Astrocyte (in vitro differentiated cells and primary cell): ENCODE measurements at regions not wholly inside any gene's neighbourhood (a gene's known extent, or its start where the extent isn't known, plus 50 kb on each side); places are given as distances from the start of the nearest gene placed in this dataset.
A peak's percentile ranks its signal among the peaks of the same experiment; 100 is the strongest.

Experiments
- DNase-seq: peaks from one replicate; pipeline ENCODE4 v3.0.0-alpha.2; 2010; ENCODE audit warnings: low read depth
- FAIRE-seq: peaks from 2 replicates; lab custom pipeline; 2011; peaks lifted over from hg19 to GRCh38; lab: Jason Lieb, UNC
- H2AFZ ChIP-seq: 2 replicates; pipeline ENCODE4 v1.6.0; 2012; ENCODE audit warnings: low read depth, low read length, inconsistent platforms
- H3K27ac ChIP-seq: 2 replicates; pipeline ENCODE4 v1.5.1; 2011; ENCODE audit warnings: low read depth, low read length, inconsistent platforms
- H3K27me3 ChIP-seq: 2 replicates; pipeline ENCODE4 v1.6.0; 2011; ENCODE audit warnings: low read length, inconsistent platforms; ENCODE audit not compliant: insufficient read depth
- H3K36me3 ChIP-seq: 2 replicates; pipeline ENCODE4 v1.5.1; 2011; ENCODE audit warnings: low read length, inconsistent platforms; ENCODE audit not compliant: insufficient read depth
- H3K4me1 ChIP-seq: 2 replicates; pipeline ENCODE4 v1.5.1; 2011; ENCODE audit warnings: low read length, inconsistent platforms; ENCODE audit not compliant: insufficient read depth
- H3K4me2 ChIP-seq: 2 replicates; pipeline ENCODE4 v1.6.0; 2012; ENCODE audit warnings: low read length, inconsistent platforms
- H3K4me3 ChIP-seq: 2 replicates; pipeline ENCODE4 v1.5.1; 2011; ENCODE audit warnings: low read depth, mild to moderate bottlenecking, low read length, inconsistent platforms; ENCODE audit not compliant: insufficient read depth
- H3K79me2 ChIP-seq: 2 replicates; pipeline ENCODE4 v1.6.0; 2012; ENCODE audit warnings: mild to moderate bottlenecking, low read length, inconsistent platforms; ENCODE audit not compliant: insufficient read depth
- H3K9ac ChIP-seq: 2 replicates; pipeline ENCODE4 v1.6.0; 2012; ENCODE audit warnings: mild to moderate bottlenecking, low read length, inconsistent platforms
- H3K9me3 ChIP-seq: 2 replicates; pipeline ENCODE4 v1.5.1; 2012; ENCODE audit warnings: low read depth, mild to moderate bottlenecking, low read length, inconsistent platforms; ENCODE audit not compliant: insufficient read depth
- H4K20me1 ChIP-seq: 2 replicates; pipeline ENCODE4 v1.6.0; 2012; ENCODE audit warnings: low read length, inconsistent platforms; ENCODE audit not compliant: insufficient read depth
- H3K27ac Mint-ChIP-seq: one replicate; pipeline ENCODE4 v1.8.0; 2021; ENCODE audit warnings: mild to moderate bottlenecking, mixed read lengths; ENCODE audit not compliant: unreplicated experiment
- H3K27me3 Mint-ChIP-seq: one replicate; pipeline ENCODE4 v1.8.0; 2021; ENCODE audit warnings: low read depth, mixed read lengths; ENCODE audit not compliant: unreplicated experiment
- H3K36me3 Mint-ChIP-seq: one replicate; pipeline ENCODE4 v1.8.0; 2021; ENCODE audit warnings: low read depth, mixed read lengths; ENCODE audit not compliant: unreplicated experiment
- H3K4me1 Mint-ChIP-seq: one replicate; pipeline ENCODE4 v1.8.0; 2021; ENCODE audit warnings: low read depth, mixed read lengths; ENCODE audit not compliant: unreplicated experiment
- H3K4me3 Mint-ChIP-seq: one replicate; pipeline ENCODE4 v1.8.0; 2021; ENCODE audit warnings: mild to moderate bottlenecking, moderate library complexity, mixed read lengths; ENCODE audit not compliant: unreplicated experiment
- H3K9me3 Mint-ChIP-seq: one replicate; pipeline ENCODE4 v1.8.0; 2021; ENCODE audit warnings: mild to moderate bottlenecking, mixed read lengths; ENCODE audit not compliant: unreplicated experiment
- EZH2 ChIP-seq: IDR thresholded peaks from 2 replicates; pipeline ENCODE4 v1.6.1; 2012; ENCODE audit warnings: mild to moderate bottlenecking, low read length, inconsistent platforms; ENCODE audit not compliant: insufficient read depth
- TF ChIP-seq, protein P1 (sequence below): IDR thresholded peaks from 2 replicates; pipeline ENCODE4 v1.5.1; 2011; ENCODE audit warnings: low read depth, mild to moderate bottlenecking, inconsistent platforms, low read length, moderate library complexity; ENCODE audit not compliant: insufficient read depth

DNA sequence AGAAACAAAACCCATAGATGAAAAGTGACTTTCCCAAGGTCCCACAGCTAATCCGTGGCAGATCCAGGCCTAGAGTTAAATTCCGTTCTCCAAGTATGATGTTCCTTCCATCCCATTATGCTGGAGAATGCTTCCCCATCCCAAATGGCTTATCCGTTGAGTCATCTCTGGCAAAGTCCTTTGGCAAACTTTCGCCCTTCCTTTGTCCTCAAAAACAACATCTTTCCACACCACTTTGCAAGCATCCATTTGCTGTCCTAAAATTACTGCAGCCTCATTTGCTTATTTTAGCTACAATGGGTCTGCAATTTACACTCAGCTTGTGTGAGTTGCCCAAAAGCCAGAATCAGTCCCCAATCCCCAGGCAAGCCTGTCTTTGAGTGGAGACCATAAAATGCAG, 304.0 kb upstream of the TLE3 start:
- Histone ChIP-seq H4K20me1 (no peaks in the 10 kb centered on the region), H3K4me1 (no peaks in the 10 kb centered on the region), H2AFZ (no peak overlapping the region), H3K79me2 (no peaks in the 10 kb centered on the region), H3K4me3 (no peak overlapping the region), H3K4me2 (no peak overlapping the region), H3K9me3 (no peaks in the 10 kb centered on the region), H3K9ac (no peak overlapping the region), H3K27ac (no peak overlapping the region), H3K36me3 (no peaks in the 10 kb centered on the region), H3K27me3 (peaks cover 73% of the 10 kb centered on the region)
- Mint-ChIP-seq H3K9me3 (peaks cover 17% of the 10 kb centered on the region), H3K27me3 (peaks cover 76% of the 10 kb centered on the region), H3K27ac (no peak overlapping the region), H3K4me1 (no peaks in the 10 kb centered on the region), H3K36me3 (no peaks in the 10 kb centered on the region), H3K4me3 (no peak overlapping the region)
- FAIRE-seq (peak; percentile 29), DNase-seq (no peak)
- no peak for TF ChIP-seq EZH2
- TF ChIP-seq, protein P1, sequence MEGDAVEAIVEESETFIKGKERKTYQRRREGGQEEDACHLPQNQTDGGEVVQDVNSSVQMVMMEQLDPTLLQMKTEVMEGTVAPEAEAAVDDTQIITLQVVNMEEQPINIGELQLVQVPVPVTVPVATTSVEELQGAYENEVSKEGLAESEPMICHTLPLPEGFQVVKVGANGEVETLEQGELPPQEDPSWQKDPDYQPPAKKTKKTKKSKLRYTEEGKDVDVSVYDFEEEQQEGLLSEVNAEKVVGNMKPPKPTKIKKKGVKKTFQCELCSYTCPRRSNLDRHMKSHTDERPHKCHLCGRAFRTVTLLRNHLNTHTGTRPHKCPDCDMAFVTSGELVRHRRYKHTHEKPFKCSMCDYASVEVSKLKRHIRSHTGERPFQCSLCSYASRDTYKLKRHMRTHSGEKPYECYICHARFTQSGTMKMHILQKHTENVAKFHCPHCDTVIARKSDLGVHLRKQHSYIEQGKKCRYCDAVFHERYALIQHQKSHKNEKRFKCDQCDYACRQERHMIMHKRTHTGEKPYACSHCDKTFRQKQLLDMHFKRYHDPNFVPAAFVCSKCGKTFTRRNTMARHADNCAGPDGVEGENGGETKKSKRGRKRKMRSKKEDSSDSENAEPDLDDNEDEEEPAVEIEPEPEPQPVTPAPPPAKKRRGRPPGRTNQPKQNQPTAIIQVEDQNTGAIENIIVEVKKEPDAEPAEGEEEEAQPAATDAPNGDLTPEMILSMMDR, result no peak

DNA sequence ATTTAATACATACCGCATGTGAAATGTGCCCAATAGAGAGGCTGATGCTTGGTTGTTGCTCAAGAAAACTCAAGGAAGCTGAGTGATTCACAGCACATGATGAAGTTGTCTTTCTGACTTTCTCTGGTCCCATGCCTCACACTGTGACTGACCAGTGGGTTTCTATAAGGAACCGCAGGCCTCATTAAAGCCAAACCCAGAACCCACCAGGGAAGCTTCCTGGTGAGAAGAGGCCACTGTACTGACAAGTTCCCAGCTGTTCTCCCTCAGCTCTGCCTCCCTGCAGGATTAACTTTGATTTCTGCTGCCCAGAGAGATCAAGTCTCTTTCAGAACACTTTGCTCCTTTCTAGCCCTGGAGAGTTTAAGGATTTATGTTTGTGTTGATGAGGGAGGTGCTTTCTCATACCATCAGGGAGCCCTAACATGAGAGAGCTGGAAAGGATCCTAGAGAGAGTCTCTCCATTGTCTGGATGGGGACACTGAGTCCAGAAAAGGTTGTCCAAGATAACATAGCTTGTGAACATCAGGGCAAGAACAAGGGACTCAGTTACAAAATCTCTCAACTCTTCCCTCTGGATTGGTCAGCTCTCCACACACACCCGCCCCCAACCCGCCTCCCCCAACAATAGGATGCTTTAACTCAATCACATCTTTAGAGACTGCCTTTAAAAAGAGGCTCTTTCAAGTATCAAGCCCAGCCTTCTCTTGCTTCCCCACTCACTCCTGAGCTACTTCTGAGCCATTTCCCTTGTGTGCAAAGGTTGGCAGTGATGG, 303.2 kb upstream of the TLE3 start:
- Histone ChIP-seq H3K9me3 (no peaks in the 10 kb centered on the region), H3K9ac (no peak overlapping the region), H3K79me2 (no peaks in the 10 kb centered on the region), H2AFZ (no peak overlapping the region), H4K20me1 (no peaks in the 10 kb centered on the region), H3K36me3 (no peaks in the 10 kb centered on the region), H3K4me3 (no peak overlapping the region), H3K27ac (no peak overlapping the region), H3K27me3 (peaks cover 72% of the 10 kb centered on the region), H3K4me1 (no peaks in the 10 kb centered on the region), H3K4me2 (no peak overlapping the region)
- Mint-ChIP-seq H3K4me1 (no peaks in the 10 kb centered on the region), H3K27me3 (peaks cover 75% of the 10 kb centered on the region), H3K9me3 (peaks cover 13% of the 10 kb centered on the region), H3K4me3 (no peak overlapping the region), H3K36me3 (no peaks in the 10 kb centered on the region), H3K27ac (no peak overlapping the region)
- TF ChIP-seq, protein P1, result no peak
- TF ChIP-seq EZH2, result no peak
- no peak for DNase-seq
- FAIRE-seq, result no peak

DNA sequence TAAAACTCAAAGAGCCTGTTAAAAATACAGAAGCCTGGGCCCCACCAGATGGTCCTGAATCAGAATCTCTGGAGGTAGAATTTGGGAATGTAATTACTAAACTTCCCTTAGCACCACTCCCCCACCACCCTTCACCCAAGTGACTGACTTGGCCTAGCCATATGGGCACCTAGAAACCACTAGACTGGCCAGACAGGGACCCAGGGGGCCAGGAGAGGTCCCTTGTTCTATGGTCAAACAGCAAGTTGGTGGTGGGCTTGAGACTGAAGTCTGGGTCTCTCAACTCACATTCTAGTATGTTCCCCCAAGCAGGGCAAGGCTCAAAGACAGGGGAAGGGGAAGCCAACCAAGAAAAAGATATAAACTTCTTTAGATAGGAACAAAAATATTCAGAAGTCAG, 301.5 kb upstream of the TLE3 start:
- H3K4me1 Mint-ChIP-seq, result no peaks in the 10 kb centered on the region
- no peak for TF ChIP-seq EZH2
- TF ChIP-seq, protein P1, result no peak
- H3K4me1 ChIP-seq, result no peaks in the 10 kb centered on the region
- H3K27me3 ChIP-seq, result peaks cover 81% of the 10 kb centered on the region
- FAIRE-seq (no peak), DNase-seq (no peak)
- no peak overlapping the region for H2AFZ ChIP-seq
- no peak overlapping the region for H3K9ac ChIP-seq
- peaks cover 81% of the 10 kb centered on the region for H3K27me3 Mint-ChIP-seq
- H3K36me3 ChIP-seq, result no peaks in the 10 kb centered on the region
- H3K9me3 Mint-ChIP-seq, result peaks cover 14% of the 10 kb centered on the region
- H3K79me2 ChIP-seq, result no peaks in the 10 kb centered on the region
- H3K4me3 Mint-ChIP-seq, result no peak overlapping the region
- H4K20me1 ChIP-seq, result no peaks in the 10 kb centered on the region
- no peak overlapping the region for H3K27ac ChIP-seq
- no peaks in the 10 kb centered on the region for H3K36me3 Mint-ChIP-seq
- no peaks in the 10 kb centered on the region for H3K9me3 ChIP-seq
- H3K4me3 ChIP-seq, result no peak overlapping the region
- no peak overlapping the region for H3K4me2 ChIP-seq
- H3K27ac Mint-ChIP-seq, result no peak overlapping the region
